Neural cell (in vitro differentiated cells): ENCODE measurements at regions not wholly inside any gene's neighbourhood (a gene's known extent, or its start where the extent isn't known, plus 50 kb on each side); places are given as distances from the start of the nearest gene placed in this dataset.

ENCODE experiments used
- CTCF ChIP-seq: fragments of 450-650 bp; IDR thresholded peaks from 2 replicates; pipeline ENCODE4 v1.5.1; 2014; ENCODE audit warnings: antibody characterized with exemption, mild to moderate bottlenecking, moderate library complexity; ENCODE audit not compliant: poor library complexity, severe bottlenecking
- TF ChIP-seq, protein P1 (sequence below): IDR thresholded peaks from 2 replicates; pipeline ENCODE4 v1.6.1; 2012; ENCODE audit warnings: borderline replicate concordance

DNA sequence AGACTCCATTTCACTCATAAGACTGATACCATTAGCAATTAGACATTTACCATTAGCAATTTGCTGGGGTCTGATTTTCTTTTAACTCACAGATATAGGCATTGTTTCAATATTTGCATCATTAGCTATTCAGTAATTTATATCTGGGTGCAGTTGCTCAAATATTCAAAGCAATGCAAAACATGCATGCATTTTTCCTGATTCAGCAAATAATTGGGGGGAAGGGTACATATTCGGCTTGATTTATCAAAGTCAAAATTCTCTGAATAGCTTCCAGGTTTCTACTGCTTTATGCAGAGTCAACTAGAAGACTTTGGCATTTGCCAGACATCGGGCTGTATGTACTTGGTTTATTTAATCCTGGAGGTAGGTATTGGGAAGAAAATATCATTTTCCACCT, 315.6 kb upstream of the NR2F2 start:
- TF ChIP-seq CTCF, result no peak
- TF ChIP-seq, protein P1, sequence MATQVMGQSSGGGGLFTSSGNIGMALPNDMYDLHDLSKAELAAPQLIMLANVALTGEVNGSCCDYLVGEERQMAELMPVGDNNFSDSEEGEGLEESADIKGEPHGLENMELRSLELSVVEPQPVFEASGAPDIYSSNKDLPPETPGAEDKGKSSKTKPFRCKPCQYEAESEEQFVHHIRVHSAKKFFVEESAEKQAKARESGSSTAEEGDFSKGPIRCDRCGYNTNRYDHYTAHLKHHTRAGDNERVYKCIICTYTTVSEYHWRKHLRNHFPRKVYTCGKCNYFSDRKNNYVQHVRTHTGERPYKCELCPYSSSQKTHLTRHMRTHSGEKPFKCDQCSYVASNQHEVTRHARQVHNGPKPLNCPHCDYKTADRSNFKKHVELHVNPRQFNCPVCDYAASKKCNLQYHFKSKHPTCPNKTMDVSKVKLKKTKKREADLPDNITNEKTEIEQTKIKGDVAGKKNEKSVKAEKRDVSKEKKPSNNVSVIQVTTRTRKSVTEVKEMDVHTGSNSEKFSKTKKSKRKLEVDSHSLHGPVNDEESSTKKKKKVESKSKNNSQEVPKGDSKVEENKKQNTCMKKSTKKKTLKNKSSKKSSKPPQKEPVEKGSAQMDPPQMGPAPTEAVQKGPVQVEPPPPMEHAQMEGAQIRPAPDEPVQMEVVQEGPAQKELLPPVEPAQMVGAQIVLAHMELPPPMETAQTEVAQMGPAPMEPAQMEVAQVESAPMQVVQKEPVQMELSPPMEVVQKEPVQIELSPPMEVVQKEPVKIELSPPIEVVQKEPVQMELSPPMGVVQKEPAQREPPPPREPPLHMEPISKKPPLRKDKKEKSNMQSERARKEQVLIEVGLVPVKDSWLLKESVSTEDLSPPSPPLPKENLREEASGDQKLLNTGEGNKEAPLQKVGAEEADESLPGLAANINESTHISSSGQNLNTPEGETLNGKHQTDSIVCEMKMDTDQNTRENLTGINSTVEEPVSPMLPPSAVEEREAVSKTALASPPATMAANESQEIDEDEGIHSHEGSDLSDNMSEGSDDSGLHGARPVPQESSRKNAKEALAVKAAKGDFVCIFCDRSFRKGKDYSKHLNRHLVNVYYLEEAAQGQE, result no peak
